ENCODE measurements at regions not wholly inside any gene's neighbourhood (a gene's known extent, or its start where the extent isn't known, plus 50 kb on each side); places are given as distances from the start of the nearest gene placed in this dataset.
"Not testable (repeated sequence)": the region's sequence is repeated elsewhere in the genome, so short reads cannot be mapped to it uniquely, and the experiment has no call there.

DNA sequence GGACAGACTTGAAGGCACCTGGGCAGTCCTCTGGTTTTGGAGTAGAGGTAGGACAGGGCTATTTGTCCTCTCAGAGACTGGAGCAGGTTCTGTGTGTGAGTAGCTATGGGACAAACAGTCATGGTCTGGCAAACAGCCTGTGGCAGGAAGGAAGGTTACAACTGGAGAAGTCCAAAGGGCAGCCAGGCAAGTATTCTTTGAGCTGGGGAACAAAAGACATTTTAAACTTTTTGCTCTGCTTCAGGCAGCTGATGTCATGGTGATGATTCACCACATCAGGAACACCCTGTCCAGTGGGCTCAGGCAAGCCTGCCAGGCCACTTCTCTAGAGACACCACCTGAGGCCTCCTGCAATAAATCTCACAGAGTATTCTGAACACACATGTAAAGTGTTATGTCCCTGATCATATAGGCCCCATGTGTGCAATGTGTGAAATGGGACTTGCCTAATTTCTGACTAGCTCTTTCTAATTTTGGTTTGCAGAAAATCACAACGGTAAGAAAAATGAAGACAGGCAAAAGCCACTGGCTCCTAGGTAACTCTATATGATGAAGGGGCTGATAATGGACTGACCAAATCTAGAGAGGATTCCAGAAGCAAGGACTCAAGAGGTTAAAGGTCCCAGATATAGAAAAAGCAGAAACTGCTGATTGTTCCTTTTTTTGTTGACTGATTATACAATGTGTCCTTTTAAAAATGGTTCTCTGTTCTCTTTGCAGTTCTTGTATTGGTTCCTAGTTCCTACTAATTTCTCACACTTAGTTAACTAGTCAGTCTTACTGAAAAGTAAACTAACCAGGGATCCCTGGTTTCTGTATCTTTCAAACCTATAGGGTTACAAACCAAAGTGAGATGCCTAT is 58.7 kb downstream of the PPIAL4G start (continued):
- TF ChIP-seq CREB1 (IDR thresholded peaks at IDR 0.05) (peak; percentile 35; the same call in 1 of the 2 replicates), CREB1 (CRISPR knock-in tag; IDR thresholded peaks at IDR 0.05) (peak; percentile 41; the same call in 1 of the 2 replicates), ZNF644 (CRISPR knock-in tag; IDR thresholded peaks at IDR 0.05; ENCODE audit: low read depth) (peak; percentile 66), JUN (CRISPR knock-in tag; IDR thresholded peaks at IDR 0.05) (peak; percentile 80), KLF11 (CRISPR knock-in tag; IDR thresholded peaks at IDR 0.05) (0 out of 2 replicates have a peak, but pooled peaks have one; percentile 45), ZBTB37 (CRISPR knock-in tag; IDR thresholded peaks at IDR 0.05) (0 out of 2 replicates have a peak, but pooled peaks have one; percentile 26), YEATS4 (CRISPR knock-in tag; IDR thresholded peaks at IDR 0.05; ENCODE audit: borderline replicate concordance) (peak; percentile 38; the same call in 1 of the 2 replicates), ZMYM2 (CRISPR knock-in tag; IDR thresholded peaks at IDR 0.05) (0 out of 2 replicates have a peak, but pooled peaks have one; percentile 38), ZSCAN25 (CRISPR knock-in tag; IDR thresholded peaks at IDR 0.05) (0 out of 2 replicates have a peak, but pooled peaks have one; percentile 12), ZNF580 (CRISPR knock-in tag; IDR thresholded peaks at IDR 0.05; ENCODE audit: borderline replicate concordance, low read depth) (peak; percentile 25; the same call in 1 of the 2 replicates), TBX2 (CRISPR knock-in tag; IDR thresholded peaks at IDR 0.05; ENCODE audit: borderline replicate concordance) (peak; percentile 47; the same call in 1 of the 2 replicates), FOXO1 (CRISPR knock-in tag; IDR thresholded peaks at IDR 0.05) (peak; percentile 46; the same call in 1 of the 2 replicates), CREM (IDR thresholded peaks at IDR 0.05) (peak; percentile 57; the same call in 1 of the 2 replicates), HNF4G (IDR thresholded peaks at IDR 0.05; ENCODE audit: borderline replicate concordance, low read depth, low read length) (peak; percentile 78), HNF4G (CRISPR knock-in tag; IDR thresholded peaks at IDR 0.05; ENCODE audit: borderline replicate concordance, low read depth) (peak; percentile 83; the same call in 1 of the 2 replicates), MAFK (conservative IDR thresholded peaks at IDR 0.05 in 1 of 2, IDR thresholded peaks at IDR 0.05 in 1 of 2; ENCODE audit: low read length in 2 of 2) (peak; percentile 53 to 62), FOXA3 (CRISPR knock-in tag; IDR thresholded peaks at IDR 0.05) (peak; percentile 20; the same call in 1 of the 2 replicates), ZNF761 (CRISPR knock-in tag; conservative IDR thresholded peaks at IDR 0.05) (0 out of 2 replicates have a peak, but pooled peaks have one; percentile 46), TFAP4 (IDR thresholded peaks at IDR 0.05; ENCODE audit: borderline replicate concordance, low read depth) (peak; percentile 65; the same call in 1 of the 2 replicates), ZBTB21 (CRISPR knock-in tag; IDR thresholded peaks at IDR 0.05) (peak; percentile 79), PHF21A (CRISPR knock-in tag; IDR thresholded peaks at IDR 0.05) (peak; percentile 57; the same call in 1 of the 2 replicates)
- TF ChIP-seq, protein P1, sequence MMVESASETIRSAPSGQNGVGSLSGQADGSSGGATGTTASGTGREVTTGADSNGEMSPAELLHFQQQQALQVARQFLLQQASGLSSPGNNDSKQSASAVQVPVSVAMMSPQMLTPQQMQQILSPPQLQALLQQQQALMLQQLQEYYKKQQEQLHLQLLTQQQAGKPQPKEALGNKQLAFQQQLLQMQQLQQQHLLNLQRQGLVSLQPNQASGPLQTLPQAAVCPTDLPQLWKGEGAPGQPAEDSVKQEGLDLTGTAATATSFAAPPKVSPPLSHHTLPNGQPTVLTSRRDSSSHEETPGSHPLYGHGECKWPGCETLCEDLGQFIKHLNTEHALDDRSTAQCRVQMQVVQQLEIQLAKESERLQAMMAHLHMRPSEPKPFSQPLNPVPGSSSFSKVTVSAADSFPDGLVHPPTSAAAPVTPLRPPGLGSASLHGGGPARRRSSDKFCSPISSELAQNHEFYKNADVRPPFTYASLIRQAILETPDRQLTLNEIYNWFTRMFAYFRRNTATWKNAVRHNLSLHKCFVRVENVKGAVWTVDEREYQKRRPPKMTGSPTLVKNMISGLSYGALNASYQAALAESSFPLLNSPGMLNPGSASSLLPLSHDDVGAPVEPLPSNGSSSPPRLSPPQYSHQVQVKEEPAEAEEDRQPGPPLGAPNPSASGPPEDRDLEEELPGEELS (CRISPR knock-in tag; IDR thresholded peaks at IDR 0.05): peak; percentile 56; the same call in 1 of the 2 replicates
- TF ChIP-seq, protein P2, sequence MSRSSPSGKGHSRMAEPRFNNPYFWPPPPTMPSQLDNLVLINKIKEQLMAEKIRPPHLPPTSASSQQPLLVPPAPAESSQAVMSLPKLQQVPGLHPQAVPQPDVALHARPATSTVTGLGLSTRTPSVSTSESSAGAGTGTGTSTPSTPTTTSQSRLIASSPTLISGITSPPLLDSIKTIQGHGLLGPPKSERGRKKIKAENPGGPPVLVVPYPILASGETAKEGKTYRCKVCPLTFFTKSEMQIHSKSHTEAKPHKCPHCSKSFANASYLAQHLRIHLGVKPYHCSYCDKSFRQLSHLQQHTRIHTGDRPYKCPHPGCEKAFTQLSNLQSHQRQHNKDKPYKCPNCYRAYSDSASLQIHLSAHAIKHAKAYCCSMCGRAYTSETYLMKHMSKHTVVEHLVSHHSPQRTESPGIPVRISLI (CRISPR knock-in tag; IDR thresholded peaks at IDR 0.05; ENCODE audit: borderline replicate concordance): 0 out of 2 replicates have a peak, but pooled peaks have one; percentile 10
- not testable (repeated sequence) for TF ChIP-seq CREM (CRISPR knock-in tag; IDR thresholded peaks at IDR 0.05)
